PC-9 (cell line): ENCODE measurements at regions not wholly inside any gene's neighbourhood (a gene's known extent, or its start where the extent isn't known, plus 50 kb on each side); places are given as distances from the start of the nearest gene placed in this dataset.

Experiments
- BruUV-seq: library from RNA; stranded (reverse); fragments of 400-500 nt; replicated peaks from 2 replicates; lab custom pipeline; 2021; lab: Mats Ljungman, UMichigan
- CTCF ChIA-PET: fragments of 300-600 bp; sonication (Branson Sonifier 250); formaldehyde crosslinking; loops from one replicate; lab custom pipeline; 2022; ENCODE audit warnings: antibody characterized with exemption; lab: Charles Lee
- POLR2A ChIA-PET: fragments of 300-600 bp; sonication (Branson Sonifier 250); formaldehyde crosslinking; loops from one replicate; lab custom pipeline; 2022; ENCODE audit warnings: antibody characterized with exemption; ENCODE audit not compliant: unreplicated experiment; lab: Charles Lee
- DNase-seq, 2 experiments: peaks; one replicate each; pipeline versions ENCODE4 v3.0.0 to v3.0.0-alpha.2; 2015 to 2022; ENCODE audit warnings: mixed read lengths in 1 of 2
- H2AFZ ChIP-seq: fragments of 200-600 bp; sonication (generic); 2 replicates; pipeline ENCODE4 v1.8.1; 2017; ENCODE audit warnings: antibody characterized with exemption
- H3F3A ChIP-seq: fragments of 200-600 bp; sonication (generic); 2 replicates; pipeline ENCODE4 v1.8.1; 2017; ENCODE audit warnings: antibody characterized with exemption, mild to moderate bottlenecking, low read depth; ENCODE audit not compliant: insufficient read depth
- H3K27ac ChIP-seq: fragments of 200-600 bp; sonication (generic); 2 replicates; pipeline ENCODE4 v1.6.1; 2016; ENCODE audit warnings: mixed run types
- H3K27me3 ChIP-seq: fragments of 200-600 bp; sonication (generic); 2 replicates; pipeline ENCODE4 v1.6.1; 2016; ENCODE audit warnings: low read depth, mixed run types; ENCODE audit not compliant: insufficient read depth
- H3K36me3 ChIP-seq: fragments of 200-600 bp; sonication (generic); 2 replicates; pipeline ENCODE4 v1.6.1; 2016; ENCODE audit warnings: low read depth, mixed run types
- H3K4me1 ChIP-seq: fragments of 200-600 bp; sonication (generic); replicated peaks from 2 replicates; pipeline ENCODE4 v1.6.1; 2016; ENCODE audit warnings: mixed run types; ENCODE audit not compliant: insufficient read depth
- H3K4me2 ChIP-seq: fragments of 200-600 bp; sonication (generic); 2 replicates; pipeline ENCODE4 v1.6.1; 2017; ENCODE audit warnings: mixed run types
- H3K4me3 ChIP-seq: fragments of 200-600 bp; sonication (generic); 2 replicates; pipeline ENCODE4 v1.6.1; 2016; ENCODE audit warnings: mixed run types
- H3K79me2 ChIP-seq: fragments of 200-600 bp; sonication (generic); 2 replicates; pipeline ENCODE4 v1.6.1; 2017; ENCODE audit warnings: low read depth, mixed run types
- H3K9me2 ChIP-seq: fragments of 200-600 bp; sonication (generic); 2 replicates; pipeline ENCODE4 v1.8.1; 2017; ENCODE audit warnings: mild to moderate bottlenecking; ENCODE audit not compliant: insufficient read depth
- H3K9me3 ChIP-seq: fragments of 200-600 bp; sonication (generic); 2 replicates; pipeline ENCODE4 v1.8.1; 2016; ENCODE audit warnings: low read depth; ENCODE audit not compliant: insufficient read depth
- H4K20me1 ChIP-seq: fragments of 200-600 bp; sonication (generic); 2 replicates; pipeline ENCODE4 v1.8.1; 2017; ENCODE audit not compliant: insufficient read depth
- CTCF ChIP-seq: fragments of 200-600 bp; sonication (generic); conservative IDR thresholded peaks from 2 replicates; pipeline ENCODE4 v1.6.1; 2017; ENCODE audit warnings: mixed run types, antibody characterized with exemption, mild to moderate bottlenecking, moderate library complexity
- EZH2 ChIP-seq: fragments of 200-600 bp; sonication (generic); IDR thresholded peaks from 2 replicates; pipeline ENCODE4 v1.8.0; 2017; ENCODE audit warnings: antibody characterized with exemption, low read depth
- intact Hi-C: fragments of 100-400 bp; cut with micrococcal nuclease; formaldehyde crosslinking; loops from one replicate; pipeline ENCODE4 v1.10.0; 2022; ENCODE audit not compliant: unreplicated experiment

- H2AFZ ChIP-seq: no peak overlapping the region
- intact Hi-C loops: no loop called here
- DNase-seq: no peak
- no peaks in the 10 kb centered on the region for H4K20me1 ChIP-seq
- no peaks in the 10 kb centered on the region for H3K36me3 ChIP-seq
- no peaks in the 10 kb centered on the region for H3K9me3 ChIP-seq
- 0 out of 2 replicates have a peak, but pooled peaks cover 4% of the 10 kb centered on the region for H3K9me2 ChIP-seq
- H3K27ac ChIP-seq: no peak overlapping the region
- H3K4me1 ChIP-seq: no peaks in the 10 kb centered on the region
- TF ChIP-seq CTCF: no peak
- TF ChIP-seq EZH2: no peak
- CTCF ChIA-PET: interaction anchor here (0.6 kb wide), 2 partner anchors 188 to 372 kb away, joined by 3 to 9 read pairs; no protein-coding TSS in a partner anchor
- H3F3A ChIP-seq: no peaks in the 10 kb centered on the region
- no peaks in the 10 kb centered on the region for H3K27me3 ChIP-seq
- no peak overlapping the region for H3K4me2 ChIP-seq
- H3K79me2 ChIP-seq: no peaks in the 10 kb centered on the region
- no peak overlapping the region for H3K4me3 ChIP-seq
- POLR2A ChIA-PET: no interaction called here
- no TSS peak for BruUV-seq
Observed at GRCh38 chr7:16958724-16959123, 76.9 kb upstream of the AGR3 start.

- Histone ChIP-seq H3K4me3 (no peak overlapping the region), H3F3A (no peaks in the 10 kb centered on the region), H3K4me1 (no peaks in the 10 kb centered on the region), H2AFZ (no peak overlapping the region), H3K79me2 (no peaks in the 10 kb centered on the region), H3K36me3 (no peaks in the 10 kb centered on the region), H3K4me2 (no peak overlapping the region), H3K27me3 (no peaks in the 10 kb centered on the region), H3K9me2 (0 out of 2 replicates have a peak, but pooled peaks cover 4% of the 10 kb centered on the region), H3K9me3 (peaks cover 5% of the 10 kb centered on the region), H3K27ac (no peak overlapping the region), H4K20me1 (no peaks in the 10 kb centered on the region)
- no peak for DNase-seq
- TF ChIP-seq EZH2 (no peak), CTCF (no peak)
- CTCF ChIA-PET: no interaction called here
- intact Hi-C loops: no loop called here
- POLR2A ChIA-PET: no interaction called here
- BruUV-seq: no TSS peak
Observed at GRCh38 chr7:16960337-16960965, 78.7 kb upstream of the AGR3 start.

GRCh38 chr7:16961641-16962040 is 79.9 kb upstream of the AGR3 start:
- Histone ChIP-seq H3K79me2 (no peaks in the 10 kb centered on the region), H3K9me3 (peaks cover 14% of the 10 kb centered on the region), H4K20me1 (no peaks in the 10 kb centered on the region), H3K4me2 (no peak overlapping the region), H3K36me3 (no peaks in the 10 kb centered on the region), H3K27ac (no peak overlapping the region), H2AFZ (no peak overlapping the region), H3K4me1 (no peaks in the 10 kb centered on the region), H3F3A (no peaks in the 10 kb centered on the region), H3K9me2 (0 out of 2 replicates have a peak, but pooled peaks cover 4% of the 10 kb centered on the region), H3K27me3 (no peaks in the 10 kb centered on the region), H3K4me3 (no peak overlapping the region)
- TF ChIP-seq CTCF: no peak
- TF ChIP-seq EZH2: no peak
- intact Hi-C loops: no loop called here
- no peak for DNase-seq
- no TSS peak for BruUV-seq
- ChIA-PET POLR2A (interaction anchor here (0.6 kb wide), 2 partner anchors 325 to 878 kb away, joined by 7 to 12 read pairs; no protein-coding TSS in a partner anchor), CTCF (no interaction called here)
